T1000 (cell line): ENCODE measurements at regions not wholly inside any gene's neighbourhood (a gene's known extent, or its start where the extent isn't known, plus 50 kb on each side); places are given as distances from the start of the nearest gene placed in this dataset.
"Not testable (repeated sequence)": the region's sequence is repeated elsewhere in the genome, so short reads cannot be mapped to it uniquely, and the experiment has no call there.

Experiments
- DNase-seq: peaks from one replicate; lab custom pipeline; 2025; ENCODE audit warnings: mixed read lengths; lab: John Stamatoyannopoulos, UW

DNA sequence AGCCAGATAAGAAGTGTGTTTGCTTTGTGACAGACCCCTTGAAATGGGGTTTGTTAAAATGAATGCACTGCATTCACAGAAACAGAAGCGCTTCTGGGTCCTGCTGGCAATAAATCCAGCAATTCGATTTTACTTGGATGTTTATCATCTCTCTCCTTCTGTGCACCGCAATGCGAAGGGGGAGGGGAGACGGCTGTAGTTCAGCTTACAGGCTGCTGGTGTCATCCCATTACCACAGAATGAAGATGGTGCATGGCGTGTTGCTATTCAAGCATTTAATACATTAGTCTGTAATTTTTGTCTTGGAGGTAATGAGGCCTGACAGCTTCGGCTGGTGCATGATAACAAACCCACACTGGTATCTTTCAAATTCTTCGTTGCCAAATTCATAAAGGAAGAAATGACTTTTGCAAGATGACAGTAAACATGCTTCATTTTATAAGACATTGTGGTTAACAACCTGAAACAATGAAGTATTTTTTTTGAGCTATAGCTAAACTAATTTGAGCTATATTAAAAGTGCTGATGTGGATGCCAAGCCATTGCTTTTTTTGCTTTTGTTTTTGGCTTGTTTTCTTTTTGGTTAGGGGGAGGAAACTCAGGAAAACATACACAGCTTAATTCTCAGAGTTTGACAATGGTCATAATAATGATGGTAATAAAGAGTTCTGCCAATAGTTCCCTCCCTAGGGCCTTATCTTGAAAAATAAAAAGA, 418.3 kb downstream of the OTOL1 start:
- DNase-seq = no peak

GRCh38 chr3:161915418-161915750, 418.8 kb downstream of the OTOL1 start:
- DNase-seq = no peak

DNA sequence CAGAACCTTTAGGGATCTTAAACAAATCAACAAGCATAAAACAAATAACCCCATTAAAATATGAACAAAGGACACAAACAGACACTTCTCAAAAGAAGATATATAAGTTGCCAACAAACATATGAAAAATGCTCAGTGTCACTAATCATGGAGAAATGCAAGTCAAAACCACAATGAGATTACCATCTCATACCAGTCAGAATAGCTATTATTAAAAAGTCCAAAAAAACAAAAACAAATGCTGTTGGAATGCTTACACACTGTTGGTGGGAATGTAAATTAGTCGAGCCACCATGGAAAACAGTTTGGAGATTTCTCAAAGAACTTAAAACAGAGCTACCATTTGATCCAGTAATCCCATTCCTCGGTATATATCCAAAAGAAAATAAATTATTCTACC, 423.6 kb downstream of the OTOL1 start:
- DNase-seq = no peak

- no peak for DNase-seq
Measured at GRCh38 chr3:161925749-161926360, 429.2 kb downstream of the OTOL1 start.

GRCh38 chr3:161927131-161927530, 430.5 kb downstream of the OTOL1 start:
- DNase-seq = no peak

- DNase-seq = no peak
Measured at GRCh38 chr3:161939918-161940620, 443.5 kb downstream of the OTOL1 start.

DNA sequence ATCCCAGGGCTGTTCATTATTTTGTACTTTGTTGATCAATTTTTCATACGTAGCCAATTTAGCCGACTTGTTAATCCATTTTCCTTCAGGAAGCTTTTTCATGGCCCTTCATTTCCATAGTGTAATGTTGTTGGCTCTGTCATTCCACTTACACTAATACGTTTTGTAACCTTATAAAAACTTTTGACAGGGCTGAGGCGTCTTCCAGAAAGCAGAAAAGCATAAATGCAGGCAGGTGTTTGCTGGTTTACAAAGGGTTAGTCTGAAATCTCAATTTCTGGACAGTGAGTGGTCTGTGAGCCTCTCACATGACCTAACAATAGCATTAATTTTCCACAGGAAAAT, 444.0 kb downstream of the OTOL1 start:
- DNase-seq = no peak

DNA sequence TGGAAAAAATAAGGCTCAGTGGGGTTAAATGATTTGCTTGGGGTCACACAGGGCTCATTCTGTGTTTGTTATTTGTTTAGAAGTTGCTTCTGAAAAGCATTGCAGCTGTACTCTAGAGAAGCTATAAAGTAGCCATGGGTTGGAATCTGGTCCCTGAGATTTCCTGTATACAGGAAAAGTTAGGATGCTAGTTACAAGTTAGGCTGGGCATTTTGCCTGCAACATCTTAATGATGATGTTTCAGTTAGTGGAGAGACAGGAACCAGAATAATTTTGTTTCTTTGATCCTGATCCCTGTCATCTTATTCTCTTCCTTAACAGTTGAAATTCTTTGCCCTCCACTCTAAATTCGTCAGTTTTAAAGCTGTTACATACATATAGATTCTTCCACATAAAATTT, 445.3 kb downstream of the OTOL1 start:
- no peak for DNase-seq

- DNase-seq = not testable (repeated sequence)
Measured at GRCh38 chr3:161943801-161944345, 447.3 kb downstream of the OTOL1 start.

- DNase-seq = no peak
Measured at GRCh38 chr3:161946443-161946960, 449.9 kb downstream of the OTOL1 start.

- DNase-seq = no peak
Measured at GRCh38 chr3:161950318-161950868, 453.8 kb downstream of the OTOL1 start.

DNA sequence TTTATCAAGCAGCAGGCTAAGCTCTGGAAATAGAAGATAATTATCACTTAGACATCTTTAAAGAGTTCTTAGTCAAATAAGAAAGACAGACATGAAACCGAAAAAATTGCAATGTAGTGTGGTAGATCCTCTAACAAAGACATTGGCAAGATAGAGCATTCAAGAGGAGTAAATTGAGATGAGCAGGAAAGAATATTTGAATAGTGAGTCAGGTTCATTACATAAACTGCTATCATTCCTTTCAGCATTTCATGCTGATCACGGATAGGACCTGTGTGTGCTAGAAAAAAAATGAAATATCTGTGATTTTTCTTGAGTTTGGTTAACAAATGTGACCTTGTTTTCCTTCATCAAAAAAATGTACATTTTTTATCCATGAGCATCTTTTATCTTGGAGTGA, 460.9 kb downstream of the OTOL1 start:
- DNase-seq = no peak

- no peak for DNase-seq
Measured at GRCh38 chr3:161964857-161965256, 468.2 kb downstream of the OTOL1 start.

DNA sequence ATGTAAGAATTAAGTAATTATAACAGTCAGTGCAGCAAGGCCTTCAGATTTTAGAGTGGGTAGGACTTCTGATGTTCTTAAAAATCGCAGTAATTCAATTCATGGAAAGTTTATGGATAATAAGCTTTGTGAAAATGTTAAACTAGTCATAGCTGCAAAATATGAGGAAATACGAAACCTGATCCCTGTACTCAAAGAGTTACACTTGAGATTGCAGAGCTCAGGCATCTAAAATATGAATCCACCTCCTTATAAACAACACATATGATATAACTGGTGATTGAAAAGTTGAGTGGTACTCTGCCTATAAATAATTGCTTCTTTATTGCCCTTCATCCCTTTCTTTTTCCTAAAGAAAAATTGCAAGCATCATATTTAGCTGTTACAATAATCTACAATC, 473.3 kb downstream of the OTOL1 start:
- DNase-seq = no peak

DNA sequence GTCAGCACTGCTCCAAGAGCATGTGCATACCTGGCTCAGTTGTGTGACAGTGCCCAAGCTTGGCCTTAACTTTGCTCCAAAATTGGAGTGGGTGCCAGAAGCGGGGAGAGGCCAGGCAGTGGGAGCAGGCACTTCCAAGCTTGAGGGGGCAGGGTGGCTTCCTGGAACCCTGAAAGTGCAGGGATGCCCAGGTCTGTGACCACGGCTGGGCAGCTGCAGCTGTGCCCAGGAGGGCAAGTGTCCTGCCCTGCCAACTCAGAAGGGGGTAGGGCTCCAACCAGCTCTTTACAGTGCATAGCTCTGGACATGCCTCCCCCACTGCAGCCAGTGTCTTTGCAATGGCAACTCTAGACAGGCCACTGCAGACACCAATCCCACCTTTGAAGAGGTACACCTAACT, 478.6 kb downstream of the OTOL1 start:
- DNase-seq = no peak

DNA sequence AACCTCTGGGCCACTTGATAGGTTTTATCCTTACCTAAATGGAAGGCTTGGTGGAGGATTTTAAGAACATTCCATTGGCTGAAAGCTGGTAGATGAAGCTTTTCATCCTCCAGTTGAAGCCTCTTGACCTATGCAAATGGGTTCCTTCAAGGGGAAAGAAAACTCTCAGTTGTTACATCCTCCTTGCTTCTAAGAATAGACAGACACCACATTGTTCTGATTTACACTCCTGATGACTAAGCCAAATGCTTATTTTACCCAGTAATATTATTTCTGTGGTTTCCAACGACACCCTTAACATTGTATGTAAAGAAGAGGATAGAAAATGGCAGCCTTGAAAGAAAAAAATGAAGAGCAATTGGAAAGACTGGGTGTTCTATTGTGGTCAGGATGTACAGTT, 480.5 kb downstream of the OTOL1 start:
- no peak for DNase-seq

- DNase-seq = no peak
Measured at GRCh38 chr3:161977850-161978249, 481.2 kb downstream of the OTOL1 start.

- DNase-seq = no peak
Measured at GRCh38 chr3:161987933-161988332, 491.3 kb downstream of the OTOL1 start.

GRCh38 chr3:161989012-161989411, 492.4 kb downstream of the OTOL1 start:
- DNase-seq = no peak

GRCh38 chr3:161990036-161990435, 493.4 kb downstream of the OTOL1 start:
- no peak for DNase-seq

DNA sequence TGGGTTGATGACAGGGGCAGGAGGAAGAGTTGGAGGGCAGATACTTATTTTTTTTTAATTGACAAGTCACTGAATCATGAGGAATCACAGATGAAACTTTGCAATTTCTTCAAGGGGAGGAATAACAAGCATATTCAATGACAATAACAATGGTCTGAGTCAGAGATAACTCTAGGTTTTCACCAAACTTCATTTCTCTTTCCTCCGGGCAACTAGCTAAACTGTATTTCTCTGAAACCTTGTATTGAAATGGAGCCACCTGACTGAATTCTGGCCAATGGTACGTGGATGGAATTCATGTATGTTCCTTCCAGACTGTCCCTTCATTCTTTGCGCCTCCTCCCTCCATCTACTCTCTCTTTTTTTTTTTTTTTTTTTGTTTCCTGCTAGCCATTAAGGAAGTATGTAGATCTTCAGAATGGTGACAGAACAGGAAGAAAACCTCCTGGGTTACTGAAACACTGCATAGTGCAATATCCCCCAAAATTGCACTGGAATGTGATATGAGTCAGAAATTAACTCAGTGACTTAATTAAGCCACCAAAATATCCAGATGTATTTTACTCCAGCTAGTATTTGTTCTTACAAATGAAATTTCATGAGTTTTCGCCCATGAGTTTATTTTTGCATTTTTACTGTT, 495.4 kb downstream of the OTOL1 start:
- DNase-seq = no peak

DNA sequence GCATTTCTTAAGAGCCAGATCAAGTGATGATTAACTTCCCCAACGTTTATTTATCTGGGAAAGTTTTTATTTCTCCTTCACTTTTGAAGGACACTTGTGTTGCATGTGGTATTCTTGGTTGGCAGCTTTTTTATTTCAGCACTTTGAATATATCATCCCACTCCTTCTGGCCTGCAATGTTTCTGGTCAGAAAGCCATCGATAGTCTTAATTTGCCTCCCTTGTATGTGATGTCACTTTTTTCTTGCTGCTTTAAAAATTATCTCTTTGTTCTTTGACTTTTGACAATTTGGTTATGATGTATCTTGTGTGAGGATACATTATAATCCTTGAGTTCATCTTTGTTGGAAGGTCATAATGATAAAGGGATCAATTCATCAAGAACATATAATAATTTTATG, 503.2 kb downstream of the OTOL1 start:
- DNase-seq = no peak
